GM23338 (cell line): ENCODE measurements at regions not wholly inside any gene's neighbourhood (a gene's known extent, or its start where the extent isn't known, plus 50 kb on each side); places are given as distances from the start of the nearest gene placed in this dataset.
"Not testable (repeated sequence)": the region's sequence is repeated elsewhere in the genome, so short reads cannot be mapped to it uniquely, and the experiment has no call there.

ENCODE experiments used
- ATAC-seq: fragments of 200-7000 bp; cut with Tn5 transposase; 3 replicates; pipeline ENCODE4 v1.9.1; 2020
- DNase-seq: peaks from one replicate; pipeline ENCODE4 v3.0.0-alpha.2; 2015; ENCODE audit warnings: low spot score
- H2AFZ ChIP-seq: fragments of 200-600 bp; sonication (generic); 2 replicates; pipeline ENCODE4 v1.8.0; 2016; ENCODE audit warnings: antibody characterized with exemption, mild to moderate bottlenecking, moderate library complexity
- H3F3A ChIP-seq: fragments of 200-600 bp; sonication (generic); replicated peaks from 2 replicates; pipeline ENCODE4 v1.8.0; 2017; ENCODE audit warnings: antibody characterized with exemption, mixed run types, low read depth
- H3K27ac ChIP-seq: fragments of 200-600 bp; sonication (generic); 2 replicates; pipeline ENCODE4 v1.6.1; 2016; ENCODE audit warnings: low read depth
- H3K27me3 ChIP-seq: fragments of 200-600 bp; sonication (generic); 2 replicates; pipeline ENCODE4 v1.8.0; 2016; ENCODE audit warnings: mild to moderate bottlenecking, mixed run types, moderate library complexity; ENCODE audit not compliant: insufficient read depth
- H3K36me3 ChIP-seq: fragments of 200-600 bp; sonication (generic); 2 replicates; pipeline ENCODE4 v1.8.0; 2016; ENCODE audit warnings: mild to moderate bottlenecking; ENCODE audit not compliant: insufficient read depth
- H3K4me1 ChIP-seq: fragments of 200-600 bp; sonication (generic); 2 replicates; pipeline ENCODE4 v1.8.0; 2016; ENCODE audit warnings: mild to moderate bottlenecking, moderate library complexity; ENCODE audit not compliant: insufficient read depth
- H3K4me2 ChIP-seq: fragments of 200-600 bp; sonication (generic); 2 replicates; pipeline ENCODE4 v1.7.1; 2017; ENCODE audit warnings: mixed run types
- H3K4me3 ChIP-seq: fragments of 200-600 bp; sonication (generic); 2 replicates; pipeline ENCODE4 v1.6.1; 2016; ENCODE audit warnings: mixed run types
- H3K79me2 ChIP-seq: fragments of 200-600 bp; sonication (generic); replicated peaks from 2 replicates; pipeline ENCODE4 v1.8.0; 2017; ENCODE audit warnings: mild to moderate bottlenecking; ENCODE audit not compliant: insufficient read depth
- H3K9me2 ChIP-seq: fragments of 200-600 bp; sonication (generic); 2 replicates; pipeline ENCODE4 v1.8.0; 2017; ENCODE audit not compliant: insufficient read depth
- H4K20me1 ChIP-seq: fragments of 200-600 bp; sonication (generic); replicated peaks from 2 replicates; pipeline ENCODE4 v1.8.0; 2017; ENCODE audit warnings: mild to moderate bottlenecking; ENCODE audit not compliant: insufficient read depth
- H3K27ac Mint-ChIP-seq: 2 replicates; pipeline ENCODE4 v1.8.0; 2020; ENCODE audit warnings: inconsistent platforms, mild to moderate bottlenecking, moderate library complexity, mixed read lengths
- H3K27me3 Mint-ChIP-seq: 3 replicates; pipeline ENCODE4 v1.8.0; 2022; ENCODE audit warnings: low read depth, mild to moderate bottlenecking, moderate library complexity, mixed read lengths, inconsistent platforms; ENCODE audit not compliant: insufficient read depth, poor library complexity
- H3K36me3 Mint-ChIP-seq: 3 replicates; pipeline ENCODE4 v1.8.0; 2021; ENCODE audit warnings: low read depth, mild to moderate bottlenecking, inconsistent platforms, moderate library complexity, mixed read lengths
- H3K4me1 Mint-ChIP-seq: 3 replicates; pipeline ENCODE4 v1.8.0; 2020; ENCODE audit warnings: mild to moderate bottlenecking, inconsistent platforms, mixed read lengths
- H3K4me3 Mint-ChIP-seq: 3 replicates; pipeline ENCODE4 v1.8.0; 2021; ENCODE audit warnings: moderate library complexity, mild to moderate bottlenecking, inconsistent platforms, mixed read lengths
- H3K9me3 Mint-ChIP-seq: 3 replicates; pipeline ENCODE4 v1.8.0; 2020; ENCODE audit warnings: moderate library complexity, mild to moderate bottlenecking, inconsistent platforms, mixed read lengths

DNA sequence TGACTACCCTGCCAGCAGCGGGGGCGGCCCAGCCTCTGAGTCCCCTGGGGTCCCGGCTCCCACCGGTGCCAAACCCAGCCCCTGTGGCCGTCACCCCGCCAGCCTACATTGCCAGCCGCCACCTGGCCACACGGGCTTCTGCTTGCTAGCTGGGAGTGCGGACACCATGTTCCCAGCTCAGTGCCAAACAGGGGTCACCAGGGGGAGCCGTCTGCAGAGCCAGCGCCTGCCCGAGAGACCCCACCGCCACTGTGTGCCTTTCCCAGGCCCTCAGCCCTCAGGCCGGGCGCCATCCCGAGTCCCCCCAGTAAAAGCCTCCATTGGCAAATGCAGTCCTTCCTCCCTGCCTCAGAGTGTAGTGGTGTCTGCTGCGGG, 3026.8 kb upstream of the TEKT4 start:
- H3K4me3 Mint-ChIP-seq, DNase-seq, H3K4me3 ChIP-seq, H3K4me1 ChIP-seq, H3K79me2 ChIP-seq, H3F3A ChIP-seq, H3K9me2 ChIP-seq, H2AFZ ChIP-seq, H3K27ac Mint-ChIP-seq, H3K4me1 Mint-ChIP-seq, H4K20me1 ChIP-seq, H3K27me3 ChIP-seq, H3K27me3 Mint-ChIP-seq, H3K27ac ChIP-seq, H3K4me2 ChIP-seq, ATAC-seq, H3K36me3 ChIP-seq: not testable (repeated sequence)
- Mint-ChIP-seq H3K9me3 (peaks cover 82% of the 10 kb centered on the region), H3K36me3 (peaks cover 28% of the 10 kb centered on the region)

- not testable (repeated sequence) for H3K27ac ChIP-seq, H3K4me3 ChIP-seq, H3K27me3 ChIP-seq, H3F3A ChIP-seq, H3K27ac Mint-ChIP-seq, H3K79me2 ChIP-seq, H3K9me2 ChIP-seq, H2AFZ ChIP-seq, DNase-seq, ATAC-seq, H3K36me3 ChIP-seq, H3K4me3 Mint-ChIP-seq, H4K20me1 ChIP-seq, H3K4me2 ChIP-seq, H3K27me3 Mint-ChIP-seq, H3K4me1 Mint-ChIP-seq, H3K4me1 ChIP-seq
- Mint-ChIP-seq H3K9me3 (peaks cover 87% of the 10 kb centered on the region), H3K36me3 (peaks cover 38% of the 10 kb centered on the region)
These were observed 3024.8 kb upstream of the TEKT4 start for GRCh38 chr2:91846388-91846787.

GRCh38 chr2:91851689-91852420, 3019.4 kb upstream of the TEKT4 start:
- not testable (repeated sequence) for H3K27ac ChIP-seq, H3K4me3 ChIP-seq, H3K27me3 ChIP-seq, H3K36me3 ChIP-seq, H3K9me2 ChIP-seq, H3K27me3 Mint-ChIP-seq, H3K4me1 ChIP-seq, H3K4me3 Mint-ChIP-seq, H2AFZ ChIP-seq, ATAC-seq, H3K27ac Mint-ChIP-seq, H3F3A ChIP-seq, H3K4me1 Mint-ChIP-seq, DNase-seq, H4K20me1 ChIP-seq, H3K4me2 ChIP-seq, H3K79me2 ChIP-seq
- Mint-ChIP-seq H3K36me3 (peaks cover 26% of the 10 kb centered on the region), H3K9me3 (peaks cover 84% of the 10 kb centered on the region)

GRCh38 chr2:91856971-91857370, 3014.3 kb upstream of the TEKT4 start:
- H2AFZ ChIP-seq, H3K36me3 ChIP-seq, DNase-seq, H3K27me3 Mint-ChIP-seq, H3K27ac ChIP-seq, H3K4me3 ChIP-seq, H3K4me2 ChIP-seq, H3K4me1 ChIP-seq, H3K4me1 Mint-ChIP-seq, H3K9me2 ChIP-seq, H3K4me3 Mint-ChIP-seq, ATAC-seq, H3K27me3 ChIP-seq, H4K20me1 ChIP-seq, H3K27ac Mint-ChIP-seq, H3F3A ChIP-seq, H3K79me2 ChIP-seq: not testable (repeated sequence)
- H3K9me3 Mint-ChIP-seq = peaks cover 72% of the 10 kb centered on the region
- peaks cover 11% of the 10 kb centered on the region; the same call in 2 of the 3 replicates for H3K36me3 Mint-ChIP-seq

DNA sequence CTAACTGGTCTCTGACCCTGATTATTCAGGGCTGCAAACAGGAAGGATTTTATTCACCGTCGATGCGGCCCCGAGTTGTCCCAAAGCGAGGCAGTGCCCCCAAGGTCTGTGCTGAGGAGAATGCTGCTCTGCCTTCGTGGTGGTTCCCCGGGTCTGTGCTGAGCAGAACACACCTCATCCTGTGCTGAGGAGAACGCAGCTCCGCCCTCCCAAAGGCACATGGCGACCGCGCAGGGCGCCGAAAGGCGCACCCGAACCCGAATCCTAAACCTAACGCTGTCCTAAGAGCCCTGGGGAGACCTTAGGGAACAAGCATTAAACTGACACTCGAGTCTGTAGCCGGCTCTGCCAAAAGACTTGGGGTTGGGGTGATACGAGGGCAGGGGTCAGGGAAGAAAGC, 3013.5 kb upstream of the TEKT4 start:
- H3K36me3 ChIP-seq, DNase-seq, H3K4me3 Mint-ChIP-seq, H3K4me2 ChIP-seq, H3K9me2 ChIP-seq, ATAC-seq, H2AFZ ChIP-seq, H3F3A ChIP-seq, H3K79me2 ChIP-seq, H3K4me1 ChIP-seq, H3K27ac Mint-ChIP-seq, H3K27ac ChIP-seq, H4K20me1 ChIP-seq, H3K27me3 Mint-ChIP-seq, H3K4me3 ChIP-seq, H3K27me3 ChIP-seq, H3K4me1 Mint-ChIP-seq: not testable (repeated sequence)
- Mint-ChIP-seq H3K9me3 (peaks cover 74% of the 10 kb centered on the region), H3K36me3 (peaks cover 11% of the 10 kb centered on the region; the same call in 2 of the 3 replicates)

DNA sequence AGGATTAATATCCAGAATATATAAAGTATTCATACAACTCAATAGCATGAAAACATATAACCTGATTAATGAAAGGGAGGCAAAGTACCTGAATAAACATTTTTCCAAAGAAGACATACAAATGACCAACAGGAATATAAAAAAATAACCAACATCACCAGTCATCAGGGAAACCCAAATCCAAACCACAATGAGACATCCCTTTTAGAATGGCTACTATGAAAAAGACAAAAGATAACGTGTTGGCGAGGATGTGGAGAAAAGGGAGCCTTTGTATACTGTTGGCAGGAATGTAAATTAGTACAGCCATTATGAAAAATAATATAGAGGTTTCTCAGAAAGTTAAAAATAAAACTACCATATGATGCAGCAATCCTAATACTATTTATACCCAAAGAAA, 2999.5 kb upstream of the TEKT4 start:
- not testable (repeated sequence) for H3K4me1 ChIP-seq, H3K36me3 ChIP-seq, H4K20me1 ChIP-seq, ATAC-seq, H2AFZ ChIP-seq, H3K27me3 Mint-ChIP-seq, H3K27ac Mint-ChIP-seq, H3K9me2 ChIP-seq, H3K27me3 ChIP-seq, H3K4me3 ChIP-seq, DNase-seq, H3K27ac ChIP-seq, H3K4me3 Mint-ChIP-seq, H3K4me1 Mint-ChIP-seq, H3F3A ChIP-seq, H3K79me2 ChIP-seq, H3K4me2 ChIP-seq
- Mint-ChIP-seq H3K36me3 (peaks cover 17% of the 10 kb centered on the region; the same call in 1 of the 3 replicates), H3K9me3 (peaks cover 70% of the 10 kb centered on the region)

DNA sequence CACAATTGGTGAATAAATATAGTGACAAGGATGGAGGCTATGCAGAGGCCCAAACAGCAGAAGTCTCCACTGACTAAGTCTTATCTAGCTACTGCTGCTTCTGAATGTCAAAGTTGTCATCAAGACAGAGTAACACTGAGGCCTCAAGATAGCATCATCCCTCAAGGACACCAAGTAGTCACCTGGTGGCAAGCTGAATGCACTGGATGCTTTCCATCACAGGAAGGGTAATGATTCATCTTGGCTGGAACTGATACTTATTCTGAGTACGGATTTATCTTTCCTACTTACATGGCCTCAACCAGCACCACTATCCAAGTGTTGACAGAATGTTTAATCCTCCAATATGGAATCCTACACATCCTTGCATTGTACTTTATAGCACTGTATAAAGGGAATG, 2997.8 kb upstream of the TEKT4 start:
- not testable (repeated sequence) for H3K4me3 ChIP-seq, H3K4me3 Mint-ChIP-seq, H2AFZ ChIP-seq, DNase-seq, H3K27me3 ChIP-seq, H3K4me1 Mint-ChIP-seq, ATAC-seq, H3F3A ChIP-seq, H4K20me1 ChIP-seq, H3K9me2 ChIP-seq, H3K4me2 ChIP-seq, H3K27me3 Mint-ChIP-seq, H3K36me3 ChIP-seq, H3K27ac Mint-ChIP-seq, H3K4me1 ChIP-seq, H3K79me2 ChIP-seq, H3K27ac ChIP-seq
- Mint-ChIP-seq H3K36me3 (peaks cover 17% of the 10 kb centered on the region; the same call in 1 of the 3 replicates), H3K9me3 (peaks cover 76% of the 10 kb centered on the region)
